Heart left ventricle (tissue), 16 donors: ENCODE measurements at regions not wholly inside any gene's neighbourhood (a gene's known extent, or its start where the extent isn't known, plus 50 kb on each side); places are given as distances from the start of the nearest gene placed in this dataset.

Experiments used
- ATAC-seq, 4 donors: fragments of 200-7000 bp; cut with Tn5 transposase; one replicate each; pipeline ENCODE4 v1.9.1; 2020 to 2022; ENCODE audit warnings: moderate library complexity in 4 of 4, mild to moderate bottlenecking in 3 of 4, moderate number of reproducible peaks in 1 of 4
- DNase-seq, 5 donors: peaks; one replicate each; pipeline ENCODE4 v3.0.0-alpha.2; 2020
- H3K27ac ChIP-seq, 12 donors: fragments of 200-600 bp; sonication (generic) in 4 of 12; one replicate each; pipeline versions ENCODE4 v1.5.0 to v1.8.0; 2016 to 2022; ENCODE audit warnings: mild to moderate bottlenecking in 2 of 12
- H3K27me3 ChIP-seq, 9 donors: fragments of 200-600 bp; sonication (generic) in 2 of 9; one replicate each; pipeline versions ENCODE4 v1.5.1 to v1.8.0; 2016 to 2022; ENCODE audit warnings: mild to moderate bottlenecking in 3 of 9
- H3K36me3 ChIP-seq, 9 donors: fragments of 200-600 bp; sonication (generic) in 2 of 9; one replicate each; pipeline versions ENCODE4 v1.5.0 to v1.8.0; 2018 to 2022; ENCODE audit warnings: mild to moderate bottlenecking in 2 of 9
- H3K4me1 ChIP-seq, 12 donors: fragments of 200-600 bp; sonication (generic) in 4 of 12; one replicate each; pipeline versions ENCODE4 v1.5.0 to v1.8.0; 2016 to 2022; ENCODE audit warnings: mild to moderate bottlenecking in 3 of 12
- H3K4me3 ChIP-seq, 12 donors: fragments of 200-600 bp; sonication (generic) in 4 of 12; one replicate each; pipeline versions ENCODE4 v1.5.0 to v1.8.0; 2017 to 2022; ENCODE audit warnings: mild to moderate bottlenecking in 9 of 12, moderate library complexity in 4 of 12
- H3K9me3 ChIP-seq, 12 donors: fragments of 200-600 bp; sonication (generic) in 4 of 12; one replicate each; pipeline versions ENCODE4 v1.5.0 to v1.8.0; 2016 to 2022; ENCODE audit warnings: mild to moderate bottlenecking in 1 of 12
- CTCF ChIP-seq, 12 donors: fragments of 200-600 bp; sonication (generic) in 4 of 12; IDR thresholded peaks; one replicate each; pipeline versions ENCODE4 v1.5.0 to v1.8.0; 2018 to 2022; ENCODE audit warnings: antibody characterized with exemption in 12 of 12, mild to moderate bottlenecking in 5 of 12
- POLR2A ChIP-seq, 2 donors: fragments of 450-650 bp; IDR thresholded peaks; one replicate each; pipeline ENCODE4 v1.6.1; 2017; ENCODE audit warnings: antibody characterized with exemption in 2 of 2, mild to moderate bottlenecking in 2 of 2, moderate library complexity in 2 of 2
- WGBS, 4 donors: extraction: QIAGEN DNeasy Blood & Tissue Kit in 2 of 4; methylation state at CpG; one replicate each; pipeline versions ENCODE4 v1.1.5 to v1.1.7; 2013 to 2018; 5-methylcytosine and 5-hydroxymethylcytosine counted together
- intact Hi-C, 10 donors: fragments of 100-400 bp; cut with DNase I; formaldehyde crosslinking; loops; one replicate each; pipeline versions ENCODE4 v1.11.1 to v1.14.2; 2022
- donor health status: ischemic (EF 13 %, LVEDD 7.1; RV severe dilation, severe dysfunction).
- donor health status: healthy with polysubstance abuse.
- donor health status: DM: no; HTN: yes; CAD: no.
- donor health status: DM: no; HTN: no; CAD: no.
- donor health status: ischemic (EF 25% LVEDD 6.9; RV normal size, moderate dysfunction).
- donor health status: ischemic (EF 25% LVEDD 5.7; RV mildly dilated, moderate dysfunction).
- donor health status: healthy.
- donor health status: DM: yes; HTN: yes; CAD: no.
- donor health status: ischemic (EF 35%, LVEDD 5.7; RV mildly dilated, moderate dysfunction).
- donor health status: nonischemic (EF 11% LVEDD 7.7; RV severe dilation, severe dysfunction).
- donor health status: DM: yes; HTN: yes; CAD: no.
- donor health status: PGD.
- donor health status: ischemic (EF 29% LVEDD 5.4; RV normal size, mild dysfunction).
- donor health status: nonischemic (EF 23%, LVEDD 6.1; RV moderate dilation, normal function).

GRCh38 chr7:156195276-156195675, 383.0 kb upstream of the SHH start:
- no peak for ATAC-seq
- WGBS, 4 donors, result 60 to 64% (median 61%) methylated on average over 4 of the region's 4 CpGs

GRCh38 chr7:156194813-156195212, 382.6 kb upstream of the SHH start:
- DNase-seq (no peak), ATAC-seq (no peak)
- Histone ChIP-seq H3K9me3 (no peaks in the 10 kb centered on the region), H3K4me1 (no peaks in the 10 kb centered on the region), H3K27me3 (peaks cover 0 to 10% (median 0%) of the 10 kb centered on the region in 9 donors), H3K4me3 (no peak overlapping the region), H3K27ac (no peak overlapping the region), H3K36me3 (no peaks in the 10 kb centered on the region)
- WGBS, 4 donors, result 35 to 70% (median 56%) methylated on average over 11 of the region's 11 CpGs
- intact Hi-C loops, result no loop called here
- no peak for TF ChIP-seq POLR2A (IDR thresholded peaks at IDR 0.05)
- TF ChIP-seq CTCF (IDR thresholded peaks at IDR 0.05), result no peak

More at GRCh38 chr7:156195276-156195675, 383.0 kb upstream of the SHH start:
- no peak overlapping the region for H3K27ac ChIP-seq
- TF ChIP-seq CTCF (IDR thresholded peaks at IDR 0.05) (no peak), POLR2A (IDR thresholded peaks at IDR 0.05) (no peak)
- H3K9me3 ChIP-seq, result no peaks in the 10 kb centered on the region
- no peaks in the 10 kb centered on the region for H3K36me3 ChIP-seq
- H3K4me3 ChIP-seq, result no peak overlapping the region
- no peak for DNase-seq
- intact Hi-C loops, result no loop called here
- peaks cover 0 to 10% (median 0%) of the 10 kb centered on the region in 9 donors for H3K27me3 ChIP-seq
- no peaks in the 10 kb centered on the region for H3K4me1 ChIP-seq

GRCh38 chr7:156192921-156193320, 380.7 kb upstream of the SHH start:
- WGBS, 4 donors, result 71 to 79% (median 74%) methylated on average over 4 of the region's 4 CpGs
- TF ChIP-seq CTCF (IDR thresholded peaks at IDR 0.05) (no peak), POLR2A (IDR thresholded peaks at IDR 0.05) (no peak)
- no peaks in the 10 kb centered on the region for H3K36me3 ChIP-seq
- no peak overlapping the region for H3K4me3 ChIP-seq
- H3K27ac ChIP-seq, result no peak overlapping the region
- DNase-seq, result no peak
- no peaks in the 10 kb centered on the region for H3K4me1 ChIP-seq
- peaks cover 0 to 6% (median 0%) of the 10 kb centered on the region in 9 donors for H3K27me3 ChIP-seq
- no peak for ATAC-seq
- peaks cover 0 to 4% (median 0%) of the 10 kb centered on the region in 12 donors for H3K9me3 ChIP-seq
- intact Hi-C loops, result no loop called here

DNA sequence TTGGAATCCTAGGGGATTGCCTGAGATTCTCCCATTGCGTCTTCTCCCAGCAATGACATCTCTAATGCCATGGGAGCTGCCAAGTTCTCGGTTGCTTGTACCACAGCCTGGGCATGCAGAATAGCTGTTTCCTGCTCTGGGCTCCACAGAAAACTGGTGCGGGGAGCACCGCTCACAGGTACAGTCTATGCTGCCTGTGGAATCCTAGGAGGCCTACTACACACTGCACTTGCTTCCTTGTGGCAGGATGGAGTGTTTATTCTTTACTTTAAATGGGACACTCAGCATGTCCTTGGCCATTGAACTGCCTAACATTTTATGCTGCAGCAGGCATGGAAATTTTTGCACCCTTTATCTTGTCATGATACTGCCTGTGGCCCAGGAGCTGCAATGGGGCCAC, 378.8 kb upstream of the SHH start:
- TF ChIP-seq CTCF (IDR thresholded peaks at IDR 0.05) (no peak), POLR2A (IDR thresholded peaks at IDR 0.05) (no peak)
- no peak for ATAC-seq
- Histone ChIP-seq H3K27me3 (peaks cover 0 to 6% (median 0%) of the 10 kb centered on the region in 9 donors), H3K4me3 (no peak overlapping the region), H3K27ac (no peak overlapping the region), H3K4me1 (no peaks in the 10 kb centered on the region), H3K36me3 (no peaks in the 10 kb centered on the region), H3K9me3 (peaks cover 0 to 21% (median 4%) of the 10 kb centered on the region in 12 donors)
- no peak for DNase-seq
- WGBS, 4 donors, result 87 to 94% (median 91%) methylated on average over 3 to 4 of the region's 4 CpGs
- intact Hi-C loops, result no loop called here
